ENCODE measurements at regions not wholly inside any gene's neighbourhood (a gene's known extent, or its start where the extent isn't known, plus 50 kb on each side); places are given as distances from the start of the nearest gene placed in this dataset.
A peak's percentile ranks its signal among the peaks of the same experiment; 100 is the strongest.

DNA sequence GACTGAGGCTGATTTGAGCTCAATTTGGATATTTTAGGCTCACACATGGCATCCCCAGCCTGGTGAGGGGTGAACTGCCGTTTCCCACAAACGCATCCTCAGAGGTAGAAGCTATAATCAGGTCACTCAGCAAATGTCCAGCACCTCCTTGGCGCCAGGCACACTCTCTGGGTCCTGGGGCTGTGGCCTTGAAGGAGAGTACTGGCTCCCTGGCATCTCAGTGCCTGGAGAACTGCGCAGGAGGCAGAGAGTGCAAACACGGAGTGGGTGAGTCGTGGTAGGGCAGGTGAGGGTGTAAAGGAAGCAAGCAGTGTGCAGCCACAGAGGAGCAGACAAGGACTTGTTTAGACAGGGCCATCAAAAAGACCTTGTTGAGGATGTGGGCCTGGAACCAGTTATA, 224.0 kb upstream of the ZNF32 start:
- ChIA-PET CTCF (ENCODE audit: partially characterized antibody) (interaction anchor here (0.6 kb wide), 1 partner anchor 985 kb away, joined by 5 read pairs; no protein-coding TSS in a partner anchor), POLR2A (ENCODE audit: partially characterized antibody) (no interaction called here)
- Histone ChIP-seq H2AK5ac (ENCODE audit: low read depth, low read length) (no peak overlapping the region), H4K5ac (ENCODE audit: insufficient read length, low read depth, low read length) (no peak overlapping the region), H2BK120ac (replicated peaks; ENCODE audit: low read depth, low read length) (no peak overlapping the region), H3K18ac (ENCODE audit: extremely low read depth, low read length) (no peak overlapping the region), H3K79me1 (ENCODE audit: low read depth, low read length) (no peaks in the 10 kb centered on the region), H3K4me3 (ENCODE audit: extremely low read depth in 1 of 4, insufficient read depth in 2 of 4, low read depth in 3 of 4, low read length in 4 of 4) (no peak overlapping the region), H2BK15ac (ENCODE audit: low read length) (no peak overlapping the region), H2BK20ac (ENCODE audit: low read length) (no peak overlapping the region), H2BK12ac (ENCODE audit: low read depth, low read length) (no peak overlapping the region), H3K27ac (ENCODE audit: low read depth, low read length) (no peak overlapping the region), H3K56ac (replicated peaks; ENCODE audit: insufficient read length, low read depth, low read length) (no peak overlapping the region), H3K23ac (ENCODE audit: insufficient read length) (no peak overlapping the region), H3K23me2 (ENCODE audit: low read depth, low read length) (no peaks in the 10 kb centered on the region), H3K36me3 (ENCODE audit: control insufficient read depth in 2 of 4, insufficient read depth in 4 of 4, low read length in 3 of 4) (no peaks in the 10 kb centered on the region), H4K91ac (replicated peaks; ENCODE audit: insufficient read length, low read length) (no peak overlapping the region), H3K4ac (replicated peaks; ENCODE audit: insufficient read length, low read depth, low read length) (no peak overlapping the region), H4K8ac (ENCODE audit: extremely low read depth, insufficient read depth, low read length) (no peak overlapping the region), H3K14ac (ENCODE audit: insufficient read length) (no peak overlapping the region), H2BK5ac (ENCODE audit: low read depth, low read length) (no peak overlapping the region), H2AFZ (ENCODE audit: low read length) (no peak overlapping the region), H3K9me3 (ENCODE audit: insufficient read depth in 2 of 2, low read depth in 1 of 2, low read length in 1 of 2) (no peaks in the 10 kb centered on the region), H3K79me2 (ENCODE audit: control insufficient read depth in 1 of 2, insufficient read depth in 2 of 2, low read length in 2 of 2) (no peaks in the 10 kb centered on the region), H3K4me2 (ENCODE audit: insufficient read depth in 1 of 2, low read depth in 2 of 2, low read length in 2 of 2) (no peak overlapping the region), H3K4me1 (replicated peaks in 1 of 4; ENCODE audit: control insufficient read depth in 3 of 4, insufficient read depth in 4 of 4, low read length in 3 of 4) (no peaks in the 10 kb centered on the region), H4K20me1 (replicated peaks in 1 of 2; ENCODE audit: control insufficient read depth in 1 of 2, insufficient read depth in 2 of 2, low read length in 2 of 2) (no peaks in the 10 kb centered on the region), H3K9ac (replicated peaks in 1 of 4; ENCODE audit: extremely low read depth in 1 of 4, low read depth in 3 of 4, low read length in 3 of 4) (no peak overlapping the region), H3K27me3 (replicated peaks in 1 of 4; ENCODE audit: control insufficient read depth in 3 of 4, extremely low read depth in 1 of 4, insufficient read depth in 3 of 4, low read length in 3 of 4) (no peaks in the 10 kb centered on the region)
- peak in 1 of 2 experiments; percentile 14 for DNase-seq (ENCODE audit: low read depth in 1 of 2, low spot score in 2 of 2)
- FAIRE-seq, result no peak
- 90% methylated on average over 6 of the region's 6 CpGs; no CpG with 5 or more reads in 1 of the 2 experiments for WGBS, 2 experiments (ENCODE audit: extremely low coverage in 1 of 2, insufficient coverage in 1 of 2, insufficient read length in 1 of 2, insufficient replicate concordance in 2 of 2, low coverage in 1 of 2, low lambda C conversion rate in 2 of 2, missing lambda C conversion rate in 1 of 2)
- TF ChIP-seq TAF1 (IDR thresholded peaks at IDR 0.05; ENCODE audit: low read depth, low read length), result no peak
- TF ChIP-seq CBX8 (IDR thresholded peaks at IDR 0.05; ENCODE audit: borderline replicate concordance, low read depth, low read length), result no peak
- no peak for TF ChIP-seq BCL11A (IDR thresholded peaks at IDR 0.05; ENCODE audit: low read depth in 2 of 2, low read length in 2 of 2)
- TF ChIP-seq SP2 (IDR thresholded peaks at IDR 0.05; ENCODE audit: low read length), result no peak
- TF ChIP-seq HDAC6 (IDR thresholded peaks at IDR 0.05; ENCODE audit: low read depth, low read length), result no peak
- TF ChIP-seq CTCF (IDR thresholded peaks at IDR 0.05; ENCODE audit: control extremely low read depth in 1 of 3, insufficient read depth in 1 of 3, low read depth in 1 of 3, low read length in 3 of 3), result no peak
- TF ChIP-seq SIN3A (conservative IDR thresholded peaks at IDR 0.05 in 1 of 2, IDR thresholded peaks at IDR 0.05 in 1 of 2; ENCODE audit: low read depth in 1 of 2, low read length in 2 of 2), result no peak
- TF ChIP-seq POLR2AphosphoS5 (IDR thresholded peaks at IDR 0.05; ENCODE audit: low read depth, low read length), result no peak
- no peak for TF ChIP-seq RNF2 (IDR thresholded peaks at IDR 0.05; ENCODE audit: borderline replicate concordance, low read depth, low read length, missing control alignments, poor library complexity, severe bottlenecking)
- no peak for TF ChIP-seq GTF2F1 (IDR thresholded peaks at IDR 0.05; ENCODE audit: borderline replicate concordance, low read depth, low read length)
- no peak for TF ChIP-seq SP4 (IDR thresholded peaks at IDR 0.05; ENCODE audit: low read length)
- no peak for TF ChIP-seq EGR1 (IDR thresholded peaks at IDR 0.05; ENCODE audit: borderline replicate concordance, low read depth, low read length)
- no peak for TF ChIP-seq SIX5 (IDR thresholded peaks at IDR 0.05; ENCODE audit: low read depth, low read length)

Measured in H1 (cell line).